ENCODE measurements at regions not wholly inside any gene's neighbourhood (a gene's known extent, or its start where the extent isn't known, plus 50 kb on each side); places are given as distances from the start of the nearest gene placed in this dataset.

DNA sequence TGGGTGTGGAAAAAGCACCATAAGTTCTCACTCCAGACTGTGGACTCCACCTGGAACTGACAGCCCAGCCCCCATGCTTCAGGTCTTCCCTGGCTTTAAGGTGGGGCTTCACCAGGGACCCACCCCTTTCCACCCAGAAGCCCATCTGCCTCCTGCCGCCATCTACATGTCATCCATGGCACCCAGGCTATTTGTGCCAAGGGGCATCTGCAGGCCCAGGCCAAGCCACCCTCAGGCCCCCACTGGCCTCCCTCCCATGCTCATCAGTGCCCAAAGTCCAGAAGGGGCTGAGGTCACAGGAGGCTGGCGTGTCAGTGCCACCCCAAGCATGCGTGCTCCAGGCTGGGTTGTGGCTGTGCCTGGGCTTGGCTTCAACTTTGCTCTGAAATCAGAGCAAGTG, 212.2 kb upstream of the DIO3 start:
- H3K27ac Mint-ChIP-seq, result no peak overlapping the region
- no peaks in the 10 kb centered on the region for H3K4me1 Mint-ChIP-seq (ENCODE audit: low read depth)
- TF ChIP-seq, protein P1, sequence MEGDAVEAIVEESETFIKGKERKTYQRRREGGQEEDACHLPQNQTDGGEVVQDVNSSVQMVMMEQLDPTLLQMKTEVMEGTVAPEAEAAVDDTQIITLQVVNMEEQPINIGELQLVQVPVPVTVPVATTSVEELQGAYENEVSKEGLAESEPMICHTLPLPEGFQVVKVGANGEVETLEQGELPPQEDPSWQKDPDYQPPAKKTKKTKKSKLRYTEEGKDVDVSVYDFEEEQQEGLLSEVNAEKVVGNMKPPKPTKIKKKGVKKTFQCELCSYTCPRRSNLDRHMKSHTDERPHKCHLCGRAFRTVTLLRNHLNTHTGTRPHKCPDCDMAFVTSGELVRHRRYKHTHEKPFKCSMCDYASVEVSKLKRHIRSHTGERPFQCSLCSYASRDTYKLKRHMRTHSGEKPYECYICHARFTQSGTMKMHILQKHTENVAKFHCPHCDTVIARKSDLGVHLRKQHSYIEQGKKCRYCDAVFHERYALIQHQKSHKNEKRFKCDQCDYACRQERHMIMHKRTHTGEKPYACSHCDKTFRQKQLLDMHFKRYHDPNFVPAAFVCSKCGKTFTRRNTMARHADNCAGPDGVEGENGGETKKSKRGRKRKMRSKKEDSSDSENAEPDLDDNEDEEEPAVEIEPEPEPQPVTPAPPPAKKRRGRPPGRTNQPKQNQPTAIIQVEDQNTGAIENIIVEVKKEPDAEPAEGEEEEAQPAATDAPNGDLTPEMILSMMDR (IDR thresholded peaks at IDR 0.05; ENCODE audit: unreplicated experiment), result no peak
- H3K27me3 Mint-ChIP-seq, result peaks cover 3% of the 10 kb centered on the region
- H3K4me3 Mint-ChIP-seq (ENCODE audit: low read depth), result no peak overlapping the region
- H3K36me3 Mint-ChIP-seq (ENCODE audit: insufficient read depth), result peaks cover under 1% of the 10 kb centered on the region
- no peak for DNase-seq (ENCODE audit: low spot score, unreplicated experiment)
- H3K9me3 Mint-ChIP-seq (ENCODE audit: low read depth), result peaks cover 7% of the 10 kb centered on the region

DNA sequence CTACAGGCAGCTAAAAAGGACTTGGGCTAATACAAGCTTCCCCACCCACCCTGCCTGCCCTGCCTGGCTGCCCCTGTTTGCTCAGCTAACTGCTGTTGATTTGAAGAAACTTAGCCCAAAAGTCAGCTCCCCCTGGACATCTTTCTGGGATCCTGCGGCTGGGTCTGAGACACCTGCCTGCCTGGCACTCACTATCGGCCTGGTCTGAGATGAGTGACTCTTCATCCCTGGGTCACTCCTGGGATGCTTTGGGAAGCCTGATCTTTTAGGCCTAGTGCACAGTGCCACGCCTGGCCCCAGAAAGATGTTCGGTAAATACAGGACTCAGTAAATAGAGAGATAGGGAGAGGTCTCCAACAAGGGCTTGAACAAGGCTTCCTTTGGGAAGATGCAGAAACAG, 211.3 kb upstream of the DIO3 start:
- H3K36me3 Mint-ChIP-seq (ENCODE audit: insufficient read depth), result peaks cover 2% of the 10 kb centered on the region
- H3K4me3 Mint-ChIP-seq (ENCODE audit: low read depth), result no peak overlapping the region
- H3K9me3 Mint-ChIP-seq (ENCODE audit: low read depth), result peaks cover 9% of the 10 kb centered on the region
- H3K27ac Mint-ChIP-seq, result no peak overlapping the region
- no peaks in the 10 kb centered on the region for H3K4me1 Mint-ChIP-seq (ENCODE audit: low read depth)
- no peak for DNase-seq (ENCODE audit: low spot score, unreplicated experiment)
- TF ChIP-seq, protein P1 (IDR thresholded peaks at IDR 0.05; ENCODE audit: unreplicated experiment), result no peak
- H3K27me3 Mint-ChIP-seq, result peaks cover 3% of the 10 kb centered on the region

DNA sequence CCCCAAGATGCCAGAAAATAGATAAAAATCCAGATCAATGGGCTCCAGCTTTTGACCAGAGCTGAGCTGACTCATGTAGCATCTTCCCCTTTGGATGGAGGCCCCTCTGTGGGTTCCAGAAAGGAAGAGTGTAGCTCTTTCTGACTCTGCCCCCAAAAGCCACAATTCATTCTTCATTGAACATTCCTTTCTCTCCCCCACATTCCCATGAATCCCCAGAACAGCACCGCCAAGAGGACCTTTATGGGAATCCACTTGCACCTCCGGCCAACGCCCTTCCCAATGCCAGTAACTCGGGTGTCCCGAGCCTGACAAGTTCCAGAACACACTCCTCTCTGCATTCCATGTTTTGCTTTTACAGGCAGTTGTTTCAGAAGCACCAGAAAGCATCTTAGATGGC, 210.6 kb upstream of the DIO3 start:
- TF ChIP-seq, protein P1 (IDR thresholded peaks at IDR 0.05; ENCODE audit: unreplicated experiment), result no peak
- peaks cover 3% of the 10 kb centered on the region for H3K27me3 Mint-ChIP-seq
- no peak for DNase-seq (ENCODE audit: low spot score, unreplicated experiment)
- H3K27ac Mint-ChIP-seq, result no peak overlapping the region
- peaks cover 2% of the 10 kb centered on the region for H3K36me3 Mint-ChIP-seq (ENCODE audit: insufficient read depth)
- peaks cover 9% of the 10 kb centered on the region for H3K9me3 Mint-ChIP-seq (ENCODE audit: low read depth)
- no peaks in the 10 kb centered on the region for H3K4me1 Mint-ChIP-seq (ENCODE audit: low read depth)
- no peak overlapping the region for H3K4me3 Mint-ChIP-seq (ENCODE audit: low read depth)

DNA sequence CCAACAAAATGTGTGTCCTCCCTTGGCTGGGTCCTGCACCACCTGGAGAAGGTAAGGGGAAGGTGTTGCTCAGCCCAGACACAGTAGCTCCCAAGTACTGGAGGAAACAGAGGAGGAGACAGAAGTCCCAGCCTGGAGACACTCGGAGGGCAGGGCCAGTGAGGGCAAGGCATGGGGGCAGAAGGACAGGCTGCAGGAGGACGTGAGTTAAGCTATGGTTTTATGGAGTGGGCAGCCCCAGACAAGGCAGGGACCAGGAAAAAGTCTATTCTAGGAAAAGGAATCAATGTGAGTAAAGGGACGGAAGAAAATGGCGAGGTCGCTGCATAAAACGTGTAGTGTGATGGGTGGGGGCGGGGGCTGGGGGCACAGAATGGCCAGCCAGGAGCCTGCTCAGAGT, 210.1 kb upstream of the DIO3 start:
- Mint-ChIP-seq H3K4me3 (ENCODE audit: low read depth) (no peak overlapping the region), H3K36me3 (ENCODE audit: insufficient read depth) (peaks cover 2% of the 10 kb centered on the region), H3K4me1 (ENCODE audit: low read depth) (no peaks in the 10 kb centered on the region), H3K27me3 (peaks cover 3% of the 10 kb centered on the region), H3K9me3 (ENCODE audit: low read depth) (peaks cover 5% of the 10 kb centered on the region), H3K27ac (no peak overlapping the region)
- DNase-seq (ENCODE audit: low spot score, unreplicated experiment), result no peak
- TF ChIP-seq, protein P1 (IDR thresholded peaks at IDR 0.05; ENCODE audit: unreplicated experiment), result no peak

DNA sequence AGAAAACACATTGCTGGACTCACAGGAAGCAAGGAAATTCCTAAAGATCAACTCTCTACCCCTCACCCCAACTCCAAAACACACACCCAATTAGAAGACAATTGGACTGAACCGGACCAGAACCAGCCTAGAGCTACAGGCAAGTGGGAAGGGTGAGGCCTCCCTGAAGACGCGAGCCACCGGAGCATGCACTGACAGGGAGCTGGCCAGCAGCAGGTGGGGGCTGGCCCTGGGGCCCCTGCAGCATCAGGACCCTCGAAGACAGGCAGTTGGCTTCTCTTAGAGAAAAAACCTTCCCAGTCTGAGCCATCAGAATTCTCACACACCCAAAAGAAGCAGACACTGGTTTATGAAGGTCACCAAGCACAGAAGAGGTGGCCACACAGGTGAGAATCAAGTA, 209.5 kb upstream of the DIO3 start:
- TF ChIP-seq, protein P1 (IDR thresholded peaks at IDR 0.05; ENCODE audit: unreplicated experiment), result no peak
- no peaks in the 10 kb centered on the region for H3K4me1 Mint-ChIP-seq (ENCODE audit: low read depth)
- H3K4me3 Mint-ChIP-seq (ENCODE audit: low read depth), result no peak overlapping the region
- peaks cover 3% of the 10 kb centered on the region for H3K27me3 Mint-ChIP-seq
- H3K27ac Mint-ChIP-seq, result no peak overlapping the region
- peaks cover 2% of the 10 kb centered on the region for H3K36me3 Mint-ChIP-seq (ENCODE audit: insufficient read depth)
- peaks cover 5% of the 10 kb centered on the region for H3K9me3 Mint-ChIP-seq (ENCODE audit: low read depth)
- peak; percentile 4 for DNase-seq (ENCODE audit: low spot score, unreplicated experiment)

Measured in progenitor cell of endocrine pancreas (in vitro differentiated cells).